Thoracic aorta (tissue), 2 donors: ENCODE measurements at regions not wholly inside any gene's neighbourhood (a gene's known extent, or its start where the extent isn't known, plus 50 kb on each side); places are given as distances from the start of the nearest gene placed in this dataset.

Source experiments
- ATAC-seq: fragments of 150-250 bp; one replicate; pipeline ENCODE4 v1.8.0; 2017; ENCODE audit warnings: low read depth; ENCODE audit not compliant: insufficient number of reproducible peaks, low FRiP score
- DNase-seq: peaks from one replicate; pipeline ENCODE4 v3.0.0-alpha.2; 2020; ENCODE audit warnings: low spot score
- H3K27ac ChIP-seq, 2 donors: fragments of 200-600 bp; sonication (generic); 1 replicate in 1 of 2; 2 replicates in 1 of 2; pipeline ENCODE4 v1.5.1; 2016; ENCODE audit warnings: mild to moderate bottlenecking in 2 of 2, moderate library complexity in 2 of 2
- H3K27me3 ChIP-seq: fragments of 200-600 bp; sonication (generic); replicated peaks from 2 replicates; pipeline ENCODE4 v1.6.0; 2016; ENCODE audit warnings: mild to moderate bottlenecking; ENCODE audit not compliant: insufficient read depth
- H3K36me3 ChIP-seq: fragments of 200-600 bp; sonication (generic); one replicate; pipeline ENCODE4 v1.5.1; 2016
- H3K4me1 ChIP-seq, 2 donors: fragments of 200-600 bp; sonication (generic); 1 replicate in 1 of 2; 2 replicates in 1 of 2; pipeline versions ENCODE4 v1.5.1 to v1.6.0; 2016; ENCODE audit warnings: low read depth in 2 of 2, mild to moderate bottlenecking in 1 of 2; ENCODE audit not compliant: control insufficient read depth in 1 of 2
- H3K4me3 ChIP-seq: fragments of 200-600 bp; sonication (generic); 2 replicates; pipeline ENCODE4 v1.5.1; 2016; ENCODE audit warnings: mild to moderate bottlenecking
- H3K9me3 ChIP-seq: fragments of 200-600 bp; sonication (generic); 2 replicates; pipeline ENCODE4 v1.5.1; 2016
- TF ChIP-seq, protein P1 (sequence below): fragments of 200-600 bp; sonication (generic); IDR thresholded peaks from one replicate; pipeline ENCODE4 v1.5.1; 2019; ENCODE audit warnings: antibody characterized with exemption

DNA sequence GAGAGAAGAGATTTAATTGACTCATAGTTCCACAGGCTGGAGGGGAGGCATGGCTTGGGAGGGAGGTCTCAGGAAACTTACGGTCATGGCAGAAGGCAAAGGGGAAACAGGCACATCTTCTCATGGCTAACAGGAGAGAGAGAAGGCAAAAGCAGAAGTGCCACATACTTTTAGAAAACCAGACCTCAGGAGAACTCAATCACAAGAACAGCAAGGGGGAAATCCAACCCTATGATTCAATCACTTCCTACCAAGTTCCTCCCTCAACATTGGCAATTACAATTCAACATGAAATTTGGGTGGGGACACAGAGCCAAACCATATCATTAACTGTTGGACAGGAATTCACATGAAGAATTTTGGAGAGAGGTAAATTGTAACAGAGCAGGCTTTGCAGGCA is 485.3 kb upstream of the PITX2 start:
- no peak for ATAC-seq
- Histone ChIP-seq H3K4me1 (no peaks in the 10 kb centered on the region), H3K36me3 (no peaks in the 10 kb centered on the region), H3K27me3 (no peaks in the 10 kb centered on the region), H3K27ac (no peak overlapping the region), H3K9me3 (no peaks in the 10 kb centered on the region), H3K4me3 (no peak overlapping the region)
- TF ChIP-seq, protein P1, sequence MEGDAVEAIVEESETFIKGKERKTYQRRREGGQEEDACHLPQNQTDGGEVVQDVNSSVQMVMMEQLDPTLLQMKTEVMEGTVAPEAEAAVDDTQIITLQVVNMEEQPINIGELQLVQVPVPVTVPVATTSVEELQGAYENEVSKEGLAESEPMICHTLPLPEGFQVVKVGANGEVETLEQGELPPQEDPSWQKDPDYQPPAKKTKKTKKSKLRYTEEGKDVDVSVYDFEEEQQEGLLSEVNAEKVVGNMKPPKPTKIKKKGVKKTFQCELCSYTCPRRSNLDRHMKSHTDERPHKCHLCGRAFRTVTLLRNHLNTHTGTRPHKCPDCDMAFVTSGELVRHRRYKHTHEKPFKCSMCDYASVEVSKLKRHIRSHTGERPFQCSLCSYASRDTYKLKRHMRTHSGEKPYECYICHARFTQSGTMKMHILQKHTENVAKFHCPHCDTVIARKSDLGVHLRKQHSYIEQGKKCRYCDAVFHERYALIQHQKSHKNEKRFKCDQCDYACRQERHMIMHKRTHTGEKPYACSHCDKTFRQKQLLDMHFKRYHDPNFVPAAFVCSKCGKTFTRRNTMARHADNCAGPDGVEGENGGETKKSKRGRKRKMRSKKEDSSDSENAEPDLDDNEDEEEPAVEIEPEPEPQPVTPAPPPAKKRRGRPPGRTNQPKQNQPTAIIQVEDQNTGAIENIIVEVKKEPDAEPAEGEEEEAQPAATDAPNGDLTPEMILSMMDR = no peak
- no peak for DNase-seq

- Histone ChIP-seq H3K4me1 (no peaks in the 10 kb centered on the region), H3K4me3 (no peak overlapping the region), H3K27ac (no peak overlapping the region), H3K36me3 (no peaks in the 10 kb centered on the region), H3K27me3 (no peaks in the 10 kb centered on the region), H3K9me3 (no peaks in the 10 kb centered on the region)
- DNase-seq (no peak), ATAC-seq (no peak)
- TF ChIP-seq, protein P1 = no peak
Measured at GRCh38 chr4:111113591-111113990, 490.7 kb upstream of the PITX2 start.

- no peaks in the 10 kb centered on the region for H3K9me3 ChIP-seq
- TF ChIP-seq, protein P1 = no peak
- DNase-seq (no peak), ATAC-seq (no peak)
- no peak overlapping the region for H3K27ac ChIP-seq
- H3K4me3 ChIP-seq = no peak overlapping the region
- H3K36me3 ChIP-seq = no peaks in the 10 kb centered on the region
- H3K27me3 ChIP-seq = no peaks in the 10 kb centered on the region
- H3K4me1 ChIP-seq = no peaks in the 10 kb centered on the region
Measured at GRCh38 chr4:111115881-111116280, 493.0 kb upstream of the PITX2 start.

DNA sequence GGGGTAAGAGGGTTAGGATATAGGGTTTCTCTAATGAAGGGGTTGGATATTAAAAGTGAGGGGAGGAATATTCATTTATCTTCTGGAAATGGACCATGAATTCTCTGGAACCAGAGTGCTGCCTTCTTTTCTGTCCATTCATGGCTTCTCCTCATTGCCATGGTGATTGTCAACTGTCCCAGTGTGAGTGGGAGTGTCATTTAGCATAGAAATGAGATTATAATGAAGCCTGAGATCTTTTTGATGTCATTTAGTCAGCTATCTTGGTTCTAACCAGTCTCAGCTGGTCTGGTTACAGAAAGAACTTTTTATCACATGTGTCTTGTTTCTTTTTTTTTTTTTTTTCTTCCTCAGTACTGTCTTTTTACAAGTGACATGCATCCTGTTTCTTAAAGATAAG is 497.3 kb upstream of the PITX2 start:
- H3K4me3 ChIP-seq = no peak overlapping the region
- no peaks in the 10 kb centered on the region for H3K36me3 ChIP-seq
- H3K9me3 ChIP-seq = no peaks in the 10 kb centered on the region
- no peaks in the 10 kb centered on the region for H3K4me1 ChIP-seq
- no peak overlapping the region for H3K27ac ChIP-seq
- TF ChIP-seq, protein P1 = no peak
- ATAC-seq (no peak), DNase-seq (no peak)
- no peaks in the 10 kb centered on the region for H3K27me3 ChIP-seq

- no peaks in the 10 kb centered on the region for H3K27me3 ChIP-seq
- ATAC-seq (no peak), DNase-seq (no peak)
- H3K27ac ChIP-seq = no peak overlapping the region
- no peaks in the 10 kb centered on the region for H3K9me3 ChIP-seq
- no peaks in the 10 kb centered on the region for H3K4me1 ChIP-seq
- no peak overlapping the region for H3K4me3 ChIP-seq
- no peaks in the 10 kb centered on the region for H3K36me3 ChIP-seq
- TF ChIP-seq, protein P1 = no peak
Measured at GRCh38 chr4:111126340-111126739, 503.5 kb upstream of the PITX2 start.
